ENCODE measurements at regions not wholly inside any gene's neighbourhood (a gene's known extent, or its start where the extent isn't known, plus 50 kb on each side); places are given as distances from the start of the nearest gene placed in this dataset.

DNA sequence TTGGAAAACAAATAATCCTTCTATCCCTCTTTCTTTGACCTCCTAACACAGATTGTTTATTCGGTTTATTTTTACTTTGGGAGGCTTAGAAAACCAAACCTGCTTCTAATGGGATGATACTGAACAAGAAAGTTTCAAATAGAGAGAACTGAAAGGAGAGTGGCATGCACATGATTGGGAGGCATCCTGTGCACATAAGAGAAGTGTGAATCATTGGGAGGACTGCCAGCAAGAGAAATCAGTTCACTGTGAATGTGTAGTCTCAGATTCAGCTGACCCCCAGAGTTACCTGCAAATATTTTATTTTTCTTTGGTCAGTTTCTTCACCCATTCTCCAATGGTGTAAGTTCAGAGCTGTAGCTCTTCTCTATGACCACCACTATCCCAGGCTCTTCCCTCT, 1363.2 kb upstream of the ACVR2A start:
- Histone ChIP-seq H3K27ac (replicated peaks) (no peak overlapping the region), H3K27me3 (ENCODE audit: insufficient read depth, poor library complexity, severe bottlenecking) (no peaks in the 10 kb centered on the region), H3K4me3 (replicated peaks; ENCODE audit: insufficient read depth, low read length) (no peak overlapping the region)
- no peak for DNase-seq (ENCODE audit: low read depth in 1 of 2, low spot score in 1 of 2)
- TF ChIP-seq GABPA (IDR thresholded peaks at IDR 0.05; ENCODE audit: low read depth) (no peak), POLR2AphosphoS5 (IDR thresholded peaks at IDR 0.05; ENCODE audit: low read depth) (no peak), SPI1 (IDR thresholded peaks at IDR 0.05; ENCODE audit: borderline replicate concordance, low read depth) (no peak)
- TF ChIP-seq, protein P1, sequence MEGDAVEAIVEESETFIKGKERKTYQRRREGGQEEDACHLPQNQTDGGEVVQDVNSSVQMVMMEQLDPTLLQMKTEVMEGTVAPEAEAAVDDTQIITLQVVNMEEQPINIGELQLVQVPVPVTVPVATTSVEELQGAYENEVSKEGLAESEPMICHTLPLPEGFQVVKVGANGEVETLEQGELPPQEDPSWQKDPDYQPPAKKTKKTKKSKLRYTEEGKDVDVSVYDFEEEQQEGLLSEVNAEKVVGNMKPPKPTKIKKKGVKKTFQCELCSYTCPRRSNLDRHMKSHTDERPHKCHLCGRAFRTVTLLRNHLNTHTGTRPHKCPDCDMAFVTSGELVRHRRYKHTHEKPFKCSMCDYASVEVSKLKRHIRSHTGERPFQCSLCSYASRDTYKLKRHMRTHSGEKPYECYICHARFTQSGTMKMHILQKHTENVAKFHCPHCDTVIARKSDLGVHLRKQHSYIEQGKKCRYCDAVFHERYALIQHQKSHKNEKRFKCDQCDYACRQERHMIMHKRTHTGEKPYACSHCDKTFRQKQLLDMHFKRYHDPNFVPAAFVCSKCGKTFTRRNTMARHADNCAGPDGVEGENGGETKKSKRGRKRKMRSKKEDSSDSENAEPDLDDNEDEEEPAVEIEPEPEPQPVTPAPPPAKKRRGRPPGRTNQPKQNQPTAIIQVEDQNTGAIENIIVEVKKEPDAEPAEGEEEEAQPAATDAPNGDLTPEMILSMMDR (IDR thresholded peaks at IDR 0.05; ENCODE audit: insufficient read depth, low read length): no peak
- TF ChIP-seq, protein P2, sequence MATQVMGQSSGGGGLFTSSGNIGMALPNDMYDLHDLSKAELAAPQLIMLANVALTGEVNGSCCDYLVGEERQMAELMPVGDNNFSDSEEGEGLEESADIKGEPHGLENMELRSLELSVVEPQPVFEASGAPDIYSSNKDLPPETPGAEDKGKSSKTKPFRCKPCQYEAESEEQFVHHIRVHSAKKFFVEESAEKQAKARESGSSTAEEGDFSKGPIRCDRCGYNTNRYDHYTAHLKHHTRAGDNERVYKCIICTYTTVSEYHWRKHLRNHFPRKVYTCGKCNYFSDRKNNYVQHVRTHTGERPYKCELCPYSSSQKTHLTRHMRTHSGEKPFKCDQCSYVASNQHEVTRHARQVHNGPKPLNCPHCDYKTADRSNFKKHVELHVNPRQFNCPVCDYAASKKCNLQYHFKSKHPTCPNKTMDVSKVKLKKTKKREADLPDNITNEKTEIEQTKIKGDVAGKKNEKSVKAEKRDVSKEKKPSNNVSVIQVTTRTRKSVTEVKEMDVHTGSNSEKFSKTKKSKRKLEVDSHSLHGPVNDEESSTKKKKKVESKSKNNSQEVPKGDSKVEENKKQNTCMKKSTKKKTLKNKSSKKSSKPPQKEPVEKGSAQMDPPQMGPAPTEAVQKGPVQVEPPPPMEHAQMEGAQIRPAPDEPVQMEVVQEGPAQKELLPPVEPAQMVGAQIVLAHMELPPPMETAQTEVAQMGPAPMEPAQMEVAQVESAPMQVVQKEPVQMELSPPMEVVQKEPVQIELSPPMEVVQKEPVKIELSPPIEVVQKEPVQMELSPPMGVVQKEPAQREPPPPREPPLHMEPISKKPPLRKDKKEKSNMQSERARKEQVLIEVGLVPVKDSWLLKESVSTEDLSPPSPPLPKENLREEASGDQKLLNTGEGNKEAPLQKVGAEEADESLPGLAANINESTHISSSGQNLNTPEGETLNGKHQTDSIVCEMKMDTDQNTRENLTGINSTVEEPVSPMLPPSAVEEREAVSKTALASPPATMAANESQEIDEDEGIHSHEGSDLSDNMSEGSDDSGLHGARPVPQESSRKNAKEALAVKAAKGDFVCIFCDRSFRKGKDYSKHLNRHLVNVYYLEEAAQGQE (IDR thresholded peaks at IDR 0.05; ENCODE audit: insufficient replicate concordance, low read depth): no peak

- H3K27me3 ChIP-seq (ENCODE audit: insufficient read depth, poor library complexity, severe bottlenecking): no peaks in the 10 kb centered on the region
Observed at GRCh38 chr2:146477383-146477782, 1367.4 kb upstream of the ACVR2A start.

DNA sequence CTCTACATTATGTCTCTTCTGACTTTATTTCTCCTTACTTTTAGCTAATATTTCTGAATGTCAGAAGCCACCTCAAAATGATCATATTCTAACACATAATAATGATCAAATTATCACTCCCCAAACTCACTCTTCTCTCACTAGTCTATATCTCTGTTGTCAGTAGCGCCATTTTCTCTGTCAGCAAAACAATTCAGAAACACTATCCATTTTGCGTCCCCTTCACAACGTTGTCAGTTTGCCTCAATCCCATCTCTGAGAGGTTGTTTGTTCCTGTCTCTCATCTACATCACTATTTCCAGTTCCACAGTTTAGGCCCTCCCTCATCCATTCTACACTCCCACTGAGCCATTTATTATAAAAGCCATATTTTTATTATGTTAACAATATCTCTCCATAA, 1376.3 kb upstream of the ACVR2A start:
- no peak overlapping the region for H3K4me3 ChIP-seq (replicated peaks; ENCODE audit: insufficient read depth, low read length)
- H3K27ac ChIP-seq (replicated peaks): no peak overlapping the region
- no peaks in the 10 kb centered on the region for H3K27me3 ChIP-seq (ENCODE audit: insufficient read depth, poor library complexity, severe bottlenecking)
- TF ChIP-seq SPI1 (IDR thresholded peaks at IDR 0.05; ENCODE audit: borderline replicate concordance, low read depth): no peak
- TF ChIP-seq, protein P1 (IDR thresholded peaks at IDR 0.05; ENCODE audit: insufficient read depth, low read length): no peak
- TF ChIP-seq, protein P2 (IDR thresholded peaks at IDR 0.05; ENCODE audit: insufficient replicate concordance, low read depth): no peak
- no peak for TF ChIP-seq GABPA (IDR thresholded peaks at IDR 0.05; ENCODE audit: low read depth)
- no peak for TF ChIP-seq POLR2AphosphoS5 (IDR thresholded peaks at IDR 0.05; ENCODE audit: low read depth)
- DNase-seq (ENCODE audit: low read depth in 1 of 2, low spot score in 1 of 2): no peak

More at GRCh38 chr2:146477383-146477782, 1367.4 kb upstream of the ACVR2A start:
- no peak for DNase-seq (ENCODE audit: low read depth in 1 of 2, low spot score in 1 of 2)
- H3K27ac ChIP-seq (replicated peaks): no peak overlapping the region
- no peak for TF ChIP-seq POLR2AphosphoS5 (IDR thresholded peaks at IDR 0.05; ENCODE audit: low read depth)
- TF ChIP-seq, protein P2 (IDR thresholded peaks at IDR 0.05; ENCODE audit: insufficient replicate concordance, low read depth): no peak
- no peak for TF ChIP-seq GABPA (IDR thresholded peaks at IDR 0.05; ENCODE audit: low read depth)
- H3K4me3 ChIP-seq (replicated peaks; ENCODE audit: insufficient read depth, low read length): no peak overlapping the region

Data from HL-60 (cell line).